SK-N-SH (cell line): ENCODE measurements at regions not wholly inside any gene's neighbourhood (a gene's known extent, or its start where the extent isn't known, plus 50 kb on each side); places are given as distances from the start of the nearest gene placed in this dataset.

Source experiments
- EP300 ChIP-seq, 2 experiments: IDR thresholded peaks; 2 replicates each; pipeline versions ENCODE4 v1.4.0 to v1.6.1; 2012; ENCODE audit warnings: borderline replicate concordance in 1 of 2, low read depth in 1 of 2, low read length in 1 of 2
- POLR2AphosphoS5 ChIP-seq: IDR thresholded peaks from 2 replicates; pipeline ENCODE4 v1.6.1; 2012; ENCODE audit warnings: low read depth, low read length
- RAD21 ChIP-seq: IDR thresholded peaks from 2 replicates; pipeline ENCODE4 v1.6.1; 2012; ENCODE audit warnings: mild to moderate bottlenecking, low read length
- REST ChIP-seq: IDR thresholded peaks from 2 replicates; pipeline ENCODE4 v1.6.1; 2012; ENCODE audit warnings: mild to moderate bottlenecking, low read depth, low read length, moderate library complexity
- SMC3 ChIP-seq: IDR thresholded peaks from 2 replicates; pipeline ENCODE4 v1.6.1; 2012; ENCODE audit warnings: low read depth, low read length, improper control_type of control experiment
- TF ChIP-seq, protein P1 (sequence below): fragments of 200-600 bp; sonication (generic); IDR thresholded peaks from 2 replicates; pipeline ENCODE4 v1.6.1; 2017; ENCODE audit warnings: antibody characterized with exemption, mild to moderate bottlenecking, moderate library complexity

GRCh38 chr1:82221721-82222120 lies 421.0 kb downstream of the ADGRL2 start:
- TF ChIP-seq RAD21, result no peak
- no peak for TF ChIP-seq REST
- TF ChIP-seq SMC3, result no peak
- no peak for TF ChIP-seq POLR2AphosphoS5
- TF ChIP-seq, protein P1, sequence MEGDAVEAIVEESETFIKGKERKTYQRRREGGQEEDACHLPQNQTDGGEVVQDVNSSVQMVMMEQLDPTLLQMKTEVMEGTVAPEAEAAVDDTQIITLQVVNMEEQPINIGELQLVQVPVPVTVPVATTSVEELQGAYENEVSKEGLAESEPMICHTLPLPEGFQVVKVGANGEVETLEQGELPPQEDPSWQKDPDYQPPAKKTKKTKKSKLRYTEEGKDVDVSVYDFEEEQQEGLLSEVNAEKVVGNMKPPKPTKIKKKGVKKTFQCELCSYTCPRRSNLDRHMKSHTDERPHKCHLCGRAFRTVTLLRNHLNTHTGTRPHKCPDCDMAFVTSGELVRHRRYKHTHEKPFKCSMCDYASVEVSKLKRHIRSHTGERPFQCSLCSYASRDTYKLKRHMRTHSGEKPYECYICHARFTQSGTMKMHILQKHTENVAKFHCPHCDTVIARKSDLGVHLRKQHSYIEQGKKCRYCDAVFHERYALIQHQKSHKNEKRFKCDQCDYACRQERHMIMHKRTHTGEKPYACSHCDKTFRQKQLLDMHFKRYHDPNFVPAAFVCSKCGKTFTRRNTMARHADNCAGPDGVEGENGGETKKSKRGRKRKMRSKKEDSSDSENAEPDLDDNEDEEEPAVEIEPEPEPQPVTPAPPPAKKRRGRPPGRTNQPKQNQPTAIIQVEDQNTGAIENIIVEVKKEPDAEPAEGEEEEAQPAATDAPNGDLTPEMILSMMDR, result no peak
- no peak for TF ChIP-seq EP300 (IDR thresholded peaks at IDR 0.05; ENCODE audit: borderline replicate concordance in 1 of 2, low read depth in 1 of 2, low read length in 1 of 2)
